ENCODE measurements at regions not wholly inside any gene's neighbourhood (a gene's known extent, or its start where the extent isn't known, plus 50 kb on each side); places are given as distances from the start of the nearest gene placed in this dataset.
"Not testable (repeated sequence)": the region's sequence is repeated elsewhere in the genome, so short reads cannot be mapped to it uniquely, and the experiment has no call there.

GRCh38 chr15:69570454-69570853 lies 117.8 kb downstream of the RPLP1 start:
- WGBS, 2 donors: 58 to 81% methylated on average over 5 of the region's 5 CpGs
- DNase-seq: no peak
- intact Hi-C loops (cut with DNase I): loop anchor here (10.0 kb wide), 1 partner anchor 524 kb away; the partner anchor contains the start of gene TLE3

GRCh38 chr15:69570997-69571396 lies 118.4 kb downstream of the RPLP1 start:
- TF ChIP-seq EP300 (IDR thresholded peaks at IDR 0.05) (no peak), CTCF (IDR thresholded peaks at IDR 0.05) (no peak), POLR2A (IDR thresholded peaks at IDR 0.05) (no peak), POLR2AphosphoS5 (IDR thresholded peaks at IDR 0.05) (no peak)
- WGBS, 2 donors: 96 to 97% methylated on average over 5 of the region's 5 CpGs
- no peak for DNase-seq
- Histone ChIP-seq H3K27me3 (no peaks in the 10 kb centered on the region), H3K36me3 (no peaks in the 10 kb centered on the region), H3K9me3 (no peaks in the 10 kb centered on the region), H3K27ac (no peak overlapping the region), H3K4me3 (no peak overlapping the region), H3K4me1 (no peaks in the 10 kb centered on the region)
- intact Hi-C loops (cut with DNase I): loop anchor here (10.0 kb wide), 1 partner anchor 524 kb away; the partner anchor contains the start of gene TLE3

More at GRCh38 chr15:69570454-69570853, 117.8 kb downstream of the RPLP1 start:
- TF ChIP-seq POLR2AphosphoS5 (IDR thresholded peaks at IDR 0.05) (no peak), EP300 (IDR thresholded peaks at IDR 0.05) (no peak), POLR2A (IDR thresholded peaks at IDR 0.05) (no peak), CTCF (IDR thresholded peaks at IDR 0.05) (no peak)
- Histone ChIP-seq H3K36me3 (no peaks in the 10 kb centered on the region), H3K4me1 (no peaks in the 10 kb centered on the region), H3K27ac (no peak overlapping the region), H3K9me3 (no peaks in the 10 kb centered on the region), H3K4me3 (no peak overlapping the region), H3K27me3 (no peaks in the 10 kb centered on the region)

- H3K36me3 ChIP-seq, H3K9me3 ChIP-seq, H3K27ac ChIP-seq, H3K4me3 ChIP-seq, H3K27me3 ChIP-seq, DNase-seq, H3K4me1 ChIP-seq: not testable (repeated sequence)
- intact Hi-C loops (cut with DNase I): loop anchor here (10.0 kb wide), 1 partner anchor 522 kb away; the partner anchor contains the start of gene TLE3
- 89 to 95% methylated on average over 2 of the region's 2 CpGs for WGBS, 2 donors
These were observed 120.7 kb downstream of the RPLP1 start for GRCh38 chr15:69573278-69573677.

- Histone ChIP-seq H3K4me1 (no peaks in the 10 kb centered on the region), H3K27me3 (no peaks in the 10 kb centered on the region), H3K4me3 (no peak overlapping the region), H3K9me3 (no peaks in the 10 kb centered on the region), H3K36me3 (no peaks in the 10 kb centered on the region), H3K27ac (no peak overlapping the region)
- TF ChIP-seq CTCF (IDR thresholded peaks at IDR 0.05) (no peak), POLR2AphosphoS5 (IDR thresholded peaks at IDR 0.05) (no peak), EP300 (IDR thresholded peaks at IDR 0.05) (no peak), POLR2A (IDR thresholded peaks at IDR 0.05) (no peak)
- 72 to 78% methylated on average over 13 of the region's 13 CpGs for WGBS, 2 donors
- intact Hi-C loops (cut with DNase I): loop anchor here (2.0 to 10.0 kb wide), 2 partner anchors 521 to 913 kb away; partner anchors contain the start of gene TLE3
- DNase-seq: no peak
These were observed 121.3 kb downstream of the RPLP1 start for GRCh38 chr15:69573815-69574475.

GRCh38 chr15:69574506-69574905 lies 121.9 kb downstream of the RPLP1 start:
- intact Hi-C loops (cut with DNase I): loop anchor here (2.0 to 10.0 kb wide), 2 partner anchors 520 to 912 kb away; partner anchors contain the start of gene TLE3
- TF ChIP-seq EP300 (IDR thresholded peaks at IDR 0.05) (no peak), POLR2A (IDR thresholded peaks at IDR 0.05) (no peak), POLR2AphosphoS5 (IDR thresholded peaks at IDR 0.05) (no peak), CTCF (IDR thresholded peaks at IDR 0.05) (no peak)
- WGBS, 2 donors: 84 to 89% methylated on average over 5 of the region's 5 CpGs
- Histone ChIP-seq H3K4me1 (no peaks in the 10 kb centered on the region), H3K36me3 (no peaks in the 10 kb centered on the region), H3K4me3 (no peak overlapping the region), H3K27me3 (no peaks in the 10 kb centered on the region), H3K9me3 (no peaks in the 10 kb centered on the region), H3K27ac (no peak overlapping the region)
- DNase-seq: no peak

Measured in sigmoid colon (tissue), 6 donors.